Stomach smooth muscle (tissue), 2 donors: ENCODE measurements at regions not wholly inside any gene's neighbourhood (a gene's known extent, or its start where the extent isn't known, plus 50 kb on each side); places are given as distances from the start of the nearest gene placed in this dataset.
A peak's percentile ranks its signal among the peaks of the same experiment; 100 is the strongest.

Experiments
- H3K27ac ChIP-seq: one replicate; pipeline ENCODE4 v1.7.0; 2013; ENCODE audit warnings: mild to moderate bottlenecking, low read length, inconsistent platforms
- H3K27me3 ChIP-seq, 2 donors: one replicate each; pipeline ENCODE4 v1.7.0; 2013; ENCODE audit warnings: low read length in 2 of 2; ENCODE audit not compliant: insufficient read depth in 2 of 2, control insufficient read depth in 1 of 2
- H3K36me3 ChIP-seq, 2 donors: one replicate each; pipeline ENCODE4 v1.7.0; 2013; ENCODE audit warnings: low read length in 2 of 2; ENCODE audit not compliant: control insufficient read depth in 2 of 2, insufficient read depth in 2 of 2
- H3K4me1 ChIP-seq: one replicate; pipeline ENCODE4 v1.7.0; 2013; ENCODE audit warnings: low read length; ENCODE audit not compliant: control insufficient read depth, insufficient read depth
- H3K4me3 ChIP-seq, 2 donors: one replicate each; pipeline ENCODE4 v1.7.0; 2013; ENCODE audit warnings: low read length in 2 of 2
- H3K9ac ChIP-seq, 2 donors: one replicate each; pipeline ENCODE4 v1.7.0; 2013; ENCODE audit warnings: low read length in 2 of 2, mild to moderate bottlenecking in 1 of 2
- H3K9me3 ChIP-seq, 2 donors: one replicate each; pipeline ENCODE4 v1.7.0; 2013; ENCODE audit warnings: low read length in 2 of 2; ENCODE audit not compliant: control insufficient read depth in 2 of 2
- donor health status: healthy.
- donor health status: Pancreatic carcinoma.

DNA sequence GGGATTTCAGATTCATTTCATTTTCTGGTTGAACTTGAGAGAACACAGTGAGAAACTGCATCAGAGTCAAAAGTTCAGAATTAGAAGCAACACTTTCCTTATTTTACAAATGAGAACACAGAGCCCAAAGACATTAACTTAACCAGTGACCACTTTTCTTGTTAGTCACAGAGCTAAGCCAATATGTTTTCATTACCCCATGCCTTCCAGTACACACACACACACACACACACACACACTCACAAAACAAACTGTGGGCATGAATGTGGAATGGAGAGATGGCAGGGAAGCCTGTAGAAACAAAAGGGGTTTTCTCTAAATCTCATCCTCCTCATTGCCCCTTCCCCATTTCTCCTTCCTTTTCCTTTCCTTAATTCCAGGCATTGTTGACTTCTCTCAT, 267.4 kb upstream of the GADL1 start:
- H3K9me3 ChIP-seq = no peaks in the 10 kb centered on the region
- H3K27ac ChIP-seq = no peak overlapping the region
- H3K4me1 ChIP-seq = no peaks in the 10 kb centered on the region
- H3K9ac ChIP-seq = no peak overlapping the region
- no peaks in the 10 kb centered on the region for H3K36me3 ChIP-seq
- H3K27me3 ChIP-seq = no peaks in the 10 kb centered on the region
- no peak overlapping the region for H3K4me3 ChIP-seq

DNA sequence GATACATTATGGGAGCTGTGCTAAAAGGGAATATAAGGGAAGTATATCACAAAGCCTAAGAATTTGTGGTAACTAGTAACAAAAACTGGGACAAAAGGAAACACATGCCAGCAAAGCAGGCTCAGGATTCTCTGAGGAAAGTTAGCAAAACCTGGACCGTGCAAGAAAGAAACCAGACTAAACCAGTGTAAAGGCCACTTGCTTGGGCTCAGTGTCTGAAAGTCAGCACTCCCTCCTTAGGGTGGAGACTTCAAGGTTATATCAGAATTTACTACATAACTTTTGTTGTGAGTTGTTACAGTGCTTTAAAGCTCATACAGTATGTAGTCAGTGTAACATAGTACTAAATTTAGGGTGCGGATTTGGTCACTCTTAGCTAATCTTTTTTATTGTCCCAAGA, 269.9 kb upstream of the GADL1 start:
- Histone ChIP-seq H3K9me3 (no peaks in the 10 kb centered on the region), H3K4me3 (no peak overlapping the region), H3K36me3 (no peaks in the 10 kb centered on the region)

GRCh38 chr3:31165399-31165860, 271.0 kb upstream of the GADL1 start:
- H3K27ac ChIP-seq = no peak overlapping the region
- peak overlapping the region in 1 of 2 donors; percentile 17 for H3K4me3 ChIP-seq
- H3K9me3 ChIP-seq = no peaks in the 10 kb centered on the region
- no peaks in the 10 kb centered on the region for H3K4me1 ChIP-seq
- H3K36me3 ChIP-seq = no peaks in the 10 kb centered on the region
- no peak overlapping the region for H3K9ac ChIP-seq
- H3K27me3 ChIP-seq = no peaks in the 10 kb centered on the region

More for the DNA sequence above, 269.9 kb upstream of the GADL1 start:
- no peaks in the 10 kb centered on the region for H3K4me1 ChIP-seq
- H3K27me3 ChIP-seq = no peaks in the 10 kb centered on the region
- no peak overlapping the region for H3K9ac ChIP-seq
- no peak overlapping the region for H3K27ac ChIP-seq

DNA sequence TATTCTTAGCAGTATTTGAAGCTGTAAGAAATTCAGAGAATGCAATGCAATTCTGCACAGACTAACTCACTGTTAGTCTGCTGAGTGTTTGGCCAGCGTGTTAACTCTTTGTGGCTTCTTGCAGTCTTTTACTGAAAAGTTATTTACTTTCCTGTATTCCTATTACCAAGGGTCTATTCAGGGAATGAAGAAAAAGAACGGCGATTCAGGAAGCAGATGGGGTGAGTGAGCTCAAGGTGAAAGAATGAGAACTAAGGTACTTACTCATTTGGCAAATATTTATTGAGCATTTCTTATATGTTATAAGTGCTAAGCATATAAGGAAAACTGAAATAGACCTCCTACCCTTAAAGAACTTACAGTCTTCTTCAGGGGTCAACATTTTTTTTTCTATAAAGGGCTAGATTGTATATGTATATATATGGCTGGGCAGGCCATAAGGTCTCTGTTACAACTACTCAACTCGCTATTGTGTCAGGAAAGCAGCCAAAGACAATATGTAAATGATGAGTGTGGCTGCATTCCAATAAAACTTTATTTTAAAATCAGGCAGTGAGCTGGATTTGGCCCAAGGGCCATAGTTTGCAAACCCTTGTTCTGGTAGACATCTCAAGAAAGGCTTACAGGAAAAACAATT, 271.9 kb upstream of the GADL1 start:
- Histone ChIP-seq H3K9me3 (no peaks in the 10 kb centered on the region), H3K36me3 (no peaks in the 10 kb centered on the region), H3K27ac (no peak overlapping the region), H3K4me1 (no peaks in the 10 kb centered on the region), H3K4me3 (no peak overlapping the region), H3K9ac (no peak overlapping the region), H3K27me3 (no peaks in the 10 kb centered on the region)

DNA sequence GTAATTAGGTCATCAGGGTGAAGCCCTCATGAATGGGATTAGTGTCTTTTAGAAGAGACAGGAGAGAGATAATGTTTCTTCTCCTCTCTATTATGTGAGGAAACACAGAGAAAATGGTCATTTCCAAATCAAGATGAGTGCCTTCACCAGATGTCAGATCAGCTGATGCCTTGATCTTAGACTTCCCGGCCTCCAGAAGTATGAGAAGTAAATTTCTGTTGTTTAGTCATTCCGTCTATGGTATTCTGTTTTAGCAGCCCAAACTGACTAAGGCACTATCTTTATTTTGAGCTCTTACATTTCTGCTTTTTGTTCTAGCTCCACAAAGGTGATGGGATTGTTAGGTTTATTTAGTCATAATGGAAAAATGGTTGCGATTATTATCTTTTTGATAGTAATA, 273.2 kb upstream of the GADL1 start:
- H3K27ac ChIP-seq = no peak overlapping the region
- H3K9me3 ChIP-seq = no peaks in the 10 kb centered on the region
- no peaks in the 10 kb centered on the region for H3K36me3 ChIP-seq
- no peak overlapping the region for H3K9ac ChIP-seq
- H3K4me3 ChIP-seq = no peak overlapping the region
- H3K27me3 ChIP-seq = no peaks in the 10 kb centered on the region
- H3K4me1 ChIP-seq = no peaks in the 10 kb centered on the region

- no peaks in the 10 kb centered on the region for H3K36me3 ChIP-seq
- H3K4me3 ChIP-seq = no peak overlapping the region
- no peaks in the 10 kb centered on the region for H3K4me1 ChIP-seq
- no peak overlapping the region for H3K27ac ChIP-seq
- no peak overlapping the region for H3K9ac ChIP-seq
- H3K27me3 ChIP-seq = no peaks in the 10 kb centered on the region
- H3K9me3 ChIP-seq = no peaks in the 10 kb centered on the region
Measured at GRCh38 chr3:31170932-31171670, 276.6 kb upstream of the GADL1 start.

DNA sequence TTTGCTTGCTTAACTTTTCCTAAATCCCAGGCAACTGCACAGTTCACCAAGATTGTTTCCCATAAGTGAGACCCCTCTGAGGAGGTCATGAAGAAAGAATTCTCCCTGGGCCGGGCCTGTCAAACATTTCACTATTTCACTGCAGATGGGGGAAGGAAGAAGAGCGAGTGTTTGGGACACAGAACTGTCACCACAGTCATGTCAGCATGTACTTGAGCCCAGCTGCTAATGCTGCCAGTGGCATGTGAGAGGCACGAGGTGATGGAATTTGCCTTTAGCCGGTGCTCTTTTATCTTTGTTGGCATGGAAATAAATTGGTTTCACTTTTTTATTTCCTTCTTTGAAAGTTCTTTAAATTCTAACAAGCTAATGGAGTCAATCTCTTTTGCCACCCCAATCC, 277.9 kb upstream of the GADL1 start:
- no peaks in the 10 kb centered on the region for H3K9me3 ChIP-seq
- no peak overlapping the region for H3K4me3 ChIP-seq
- no peaks in the 10 kb centered on the region for H3K4me1 ChIP-seq
- H3K27ac ChIP-seq = no peak overlapping the region
- H3K36me3 ChIP-seq = no peaks in the 10 kb centered on the region
- no peak overlapping the region for H3K9ac ChIP-seq
- H3K27me3 ChIP-seq = no peaks in the 10 kb centered on the region

DNA sequence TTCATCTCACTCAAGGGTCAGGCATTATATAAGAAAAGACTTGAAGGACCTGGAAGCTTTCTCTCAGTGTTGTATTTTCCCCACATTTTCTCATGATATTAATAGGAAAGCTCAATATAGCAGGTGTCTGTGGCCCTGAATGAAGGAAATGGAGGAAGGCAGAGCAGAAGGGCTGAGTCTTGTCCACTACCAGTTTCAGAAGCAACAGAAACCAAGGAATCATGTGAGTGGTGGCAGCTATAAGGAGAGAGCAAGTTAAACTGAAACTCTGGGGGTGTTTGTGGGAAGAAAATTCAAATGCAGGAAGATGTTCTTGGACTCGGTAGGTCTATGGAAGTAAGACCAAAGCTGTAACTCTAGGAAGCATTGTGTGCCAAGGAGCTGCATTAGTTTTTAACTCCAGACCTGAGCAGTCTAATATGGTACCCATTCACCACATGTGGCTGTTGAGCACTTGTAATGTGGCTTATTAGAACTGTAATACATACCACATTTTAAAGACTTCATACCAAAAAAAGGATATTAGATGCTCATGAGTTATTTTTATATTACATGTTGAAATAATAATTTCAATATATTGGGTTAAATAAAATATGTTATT, 278.8 kb upstream of the GADL1 start:
- no peaks in the 10 kb centered on the region for H3K27me3 ChIP-seq
- H3K9me3 ChIP-seq = no peaks in the 10 kb centered on the region
- H3K36me3 ChIP-seq = no peaks in the 10 kb centered on the region
- H3K27ac ChIP-seq = no peak overlapping the region
- no peak overlapping the region for H3K9ac ChIP-seq
- no peak overlapping the region for H3K4me3 ChIP-seq
- no peaks in the 10 kb centered on the region for H3K4me1 ChIP-seq

- Histone ChIP-seq H3K36me3 (no peaks in the 10 kb centered on the region), H3K4me3 (no peak overlapping the region), H3K9ac (no peak overlapping the region), H3K27ac (no peak overlapping the region), H3K27me3 (no peaks in the 10 kb centered on the region), H3K4me1 (no peaks in the 10 kb centered on the region), H3K9me3 (no peaks in the 10 kb centered on the region)
Measured at GRCh38 chr3:31174079-31174478, 279.6 kb upstream of the GADL1 start.

DNA sequence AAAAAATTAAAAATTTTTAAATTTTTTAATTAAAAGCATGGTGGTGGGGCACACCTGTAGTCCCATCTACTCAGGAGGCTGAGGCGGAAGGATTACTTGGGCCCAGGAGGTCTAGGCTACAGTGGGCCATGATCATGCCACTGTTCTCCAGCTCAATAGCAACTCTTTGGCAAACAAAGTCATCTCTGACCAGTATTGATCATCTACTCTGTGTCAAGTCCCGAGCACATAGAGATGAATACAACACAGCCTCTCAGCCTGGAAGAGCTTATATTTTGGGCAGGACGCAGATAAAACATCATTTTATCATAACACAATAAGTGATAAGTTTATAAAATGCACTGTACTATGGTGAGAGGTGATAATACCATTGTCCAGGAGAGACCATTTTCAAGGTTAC, 281.6 kb upstream of the GADL1 start:
- Histone ChIP-seq H3K9me3 (no peaks in the 10 kb centered on the region), H3K27me3 (no peaks in the 10 kb centered on the region), H3K36me3 (no peaks in the 10 kb centered on the region), H3K27ac (no peak overlapping the region), H3K9ac (no peak overlapping the region), H3K4me3 (no peak overlapping the region), H3K4me1 (no peaks in the 10 kb centered on the region)

- H3K4me3 ChIP-seq = no peak overlapping the region
Measured at GRCh38 chr3:31178467-31178866, 284.0 kb upstream of the GADL1 start.

More at GRCh38 chr3:31178467-31178866, 284.0 kb upstream of the GADL1 start:
- Histone ChIP-seq H3K27ac (no peak overlapping the region), H3K4me1 (no peaks in the 10 kb centered on the region), H3K9me3 (no peaks in the 10 kb centered on the region), H3K36me3 (no peaks in the 10 kb centered on the region), H3K27me3 (no peaks in the 10 kb centered on the region), H3K9ac (no peak overlapping the region)
